ENCODE measurements at regions not wholly inside any gene's neighbourhood (a gene's known extent, or its start where the extent isn't known, plus 50 kb on each side); places are given as distances from the start of the nearest gene placed in this dataset.
"Not testable (repeated sequence)": the region's sequence is repeated elsewhere in the genome, so short reads cannot be mapped to it uniquely, and the experiment has no call there.

GRCh38 chr14:23884541-23884904 lies 69.0 kb upstream of the DHRS4 start:
- TF ChIP-seq ZFX (IDR thresholded peaks at IDR 0.05; ENCODE audit: borderline replicate concordance) = no peak
- TF ChIP-seq CTCF (IDR thresholded peaks at IDR 0.05) = no peak
- H3K27ac ChIP-seq = no peak overlapping the region

GRCh38 chr14:23887536-23887935 lies 66.0 kb upstream of the DHRS4 start:
- TF ChIP-seq ZFX (IDR thresholded peaks at IDR 0.05; ENCODE audit: borderline replicate concordance) = no peak
- no peak for TF ChIP-seq CTCF (IDR thresholded peaks at IDR 0.05)
- H3K27ac ChIP-seq = no peak overlapping the region

- H3K27ac ChIP-seq = not testable (repeated sequence)
Measured at GRCh38 chr14:23891717-23892116, 61.9 kb upstream of the DHRS4 start.

GRCh38 chr14:23892289-23892688 lies 61.3 kb upstream of the DHRS4 start:
- not testable (repeated sequence) for H3K27ac ChIP-seq

- TF ChIP-seq CTCF (IDR thresholded peaks at IDR 0.05) (no peak), ZFX (IDR thresholded peaks at IDR 0.05; ENCODE audit: borderline replicate concordance) (no peak)
- H3K27ac ChIP-seq = no peak overlapping the region
Measured at GRCh38 chr14:23894362-23895052, 59.1 kb upstream of the DHRS4 start.

GRCh38 chr14:23895053-23895419 lies 58.5 kb upstream of the DHRS4 start:
- no peak overlapping the region for H3K27ac ChIP-seq
- TF ChIP-seq ZFX (IDR thresholded peaks at IDR 0.05; ENCODE audit: borderline replicate concordance) (no peak), CTCF (IDR thresholded peaks at IDR 0.05) (no peak)

GRCh38 chr14:23895480-23895879 lies 58.1 kb upstream of the DHRS4 start:
- peak; percentile 24; the same call in 1 of the 2 replicates for TF ChIP-seq CTCF (IDR thresholded peaks at IDR 0.05)
- TF ChIP-seq ZFX (IDR thresholded peaks at IDR 0.05; ENCODE audit: borderline replicate concordance) = no peak
- H3K27ac ChIP-seq = no peak overlapping the region

- TF ChIP-seq ZFX (IDR thresholded peaks at IDR 0.05; ENCODE audit: borderline replicate concordance) (no peak), CTCF (IDR thresholded peaks at IDR 0.05) (no peak)
- H3K27ac ChIP-seq = no peak overlapping the region
Measured at GRCh38 chr14:23896609-23897153, 56.9 kb upstream of the DHRS4 start.

GRCh38 chr14:23897291-23897690 lies 56.3 kb upstream of the DHRS4 start:
- not testable (repeated sequence) for H3K27ac ChIP-seq

- not testable (repeated sequence) for H3K27ac ChIP-seq
Measured at GRCh38 chr14:23898359-23898758, 55.2 kb upstream of the DHRS4 start.

Data from 22Rv1 (cell line).